Vagina (tissue), 2 donors: ENCODE measurements at regions not wholly inside any gene's neighbourhood (a gene's known extent, or its start where the extent isn't known, plus 50 kb on each side); places are given as distances from the start of the nearest gene placed in this dataset.

Source experiments
- POLR2A ChIP-seq, 2 donors: fragments of 450-650 bp; IDR thresholded peaks; one replicate each; pipeline ENCODE4 v1.6.1; 2017; ENCODE audit warnings: antibody characterized with exemption in 2 of 2, mild to moderate bottlenecking in 2 of 2, moderate library complexity in 2 of 2
- POLR2AphosphoS5 ChIP-seq, 2 donors: sonication (generic); formaldehyde crosslinking; IDR thresholded peaks; one replicate each; pipeline ENCODE4 v1.9.0; 2017; ENCODE audit warnings: antibody characterized with exemption in 2 of 2, mild to moderate bottlenecking in 2 of 2, low read depth in 1 of 2; ENCODE audit not compliant: insufficient read depth in 1 of 2
- TF ChIP-seq, protein P1 (sequence below), 3 experiments: fragments of 450-650 bp in 2 of 3; fragments of 200-600 bp in 1 of 3; sonication (generic) in 1 of 3; IDR thresholded peaks; one replicate each; pipeline ENCODE4 v1.5.1; 2017 to 2019; ENCODE audit warnings: antibody characterized with exemption in 3 of 3, mild to moderate bottlenecking in 2 of 3, moderate library complexity in 2 of 3

DNA sequence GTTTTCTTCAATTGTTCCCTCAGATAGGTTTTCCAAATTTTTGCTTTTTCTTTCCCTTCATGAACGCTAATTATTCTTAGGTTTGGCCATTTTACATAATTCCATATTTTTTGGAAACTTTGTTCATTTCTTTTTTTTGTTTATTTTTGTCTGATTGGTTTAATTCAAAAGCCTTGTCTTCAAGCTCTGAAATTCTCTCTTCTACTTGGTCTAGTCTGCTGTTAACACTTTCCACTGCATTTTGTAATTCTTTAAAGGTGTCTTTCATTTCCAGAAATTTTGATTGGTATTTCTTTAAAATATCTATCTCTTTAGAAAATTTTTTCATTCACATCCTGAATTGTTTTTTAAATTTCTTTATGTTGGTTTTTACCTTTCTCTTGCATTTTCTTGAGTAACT, 63.9 kb upstream of the VLDLR start:
- TF ChIP-seq, protein P1, sequence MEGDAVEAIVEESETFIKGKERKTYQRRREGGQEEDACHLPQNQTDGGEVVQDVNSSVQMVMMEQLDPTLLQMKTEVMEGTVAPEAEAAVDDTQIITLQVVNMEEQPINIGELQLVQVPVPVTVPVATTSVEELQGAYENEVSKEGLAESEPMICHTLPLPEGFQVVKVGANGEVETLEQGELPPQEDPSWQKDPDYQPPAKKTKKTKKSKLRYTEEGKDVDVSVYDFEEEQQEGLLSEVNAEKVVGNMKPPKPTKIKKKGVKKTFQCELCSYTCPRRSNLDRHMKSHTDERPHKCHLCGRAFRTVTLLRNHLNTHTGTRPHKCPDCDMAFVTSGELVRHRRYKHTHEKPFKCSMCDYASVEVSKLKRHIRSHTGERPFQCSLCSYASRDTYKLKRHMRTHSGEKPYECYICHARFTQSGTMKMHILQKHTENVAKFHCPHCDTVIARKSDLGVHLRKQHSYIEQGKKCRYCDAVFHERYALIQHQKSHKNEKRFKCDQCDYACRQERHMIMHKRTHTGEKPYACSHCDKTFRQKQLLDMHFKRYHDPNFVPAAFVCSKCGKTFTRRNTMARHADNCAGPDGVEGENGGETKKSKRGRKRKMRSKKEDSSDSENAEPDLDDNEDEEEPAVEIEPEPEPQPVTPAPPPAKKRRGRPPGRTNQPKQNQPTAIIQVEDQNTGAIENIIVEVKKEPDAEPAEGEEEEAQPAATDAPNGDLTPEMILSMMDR (IDR thresholded peaks at IDR 0.05): no peak
- TF ChIP-seq POLR2AphosphoS5 (IDR thresholded peaks at IDR 0.05; ENCODE audit: insufficient read depth in 1 of 2, low read depth in 1 of 2) (no peak), POLR2A (IDR thresholded peaks at IDR 0.05) (no peak)
